SK-N-SH (cell line): ENCODE measurements at regions not wholly inside any gene's neighbourhood (a gene's known extent, or its start where the extent isn't known, plus 50 kb on each side); places are given as distances from the start of the nearest gene placed in this dataset.

Experiments
- CTCF ChIA-PET: fragments of 300-600, 350-600 bp; formaldehyde crosslinking; extraction: SDS; loops from one replicate; lab custom pipeline; 2021; lab: Yijun Ruan, JAX
- POLR2A ChIA-PET: fragments of 350-600 bp; sonication (Branson Sonifier 250); formaldehyde crosslinking; extraction: SDS; loops from one replicate; lab custom pipeline; 2020; ENCODE audit warnings: antibody characterized with exemption, inconsistent platforms; lab: Yijun Ruan, JAX
- DNase-seq: peaks from one replicate; pipeline ENCODE4 v3.0.0; 2012
- H2AFZ ChIP-seq: fragments of 200-600 bp; sonication (generic); 2 replicates; pipeline ENCODE4 v1.8.1; 2016; ENCODE audit warnings: antibody characterized with exemption, mild to moderate bottlenecking, low read depth
- H3F3A ChIP-seq: fragments of 200-600 bp; sonication (generic); replicated peaks from 2 replicates; pipeline ENCODE3; 2016; ENCODE audit warnings: antibody characterized with exemption, mild to moderate bottlenecking; ENCODE audit not compliant: insufficient read depth
- H3K27ac ChIP-seq, 2 experiments: fragments of 200-500 bp in 1 of 2; fragments of 200-600 bp in 1 of 2; sonication (Bioruptor generic) in 1 of 2; sonication (generic), shearing (Covaris generic) in 1 of 2; 2 replicates each; pipeline versions ENCODE4 v1.5.1 to v1.6.1; 2014 to 2016; ENCODE audit warnings: low read depth in 2 of 2, inconsistent platforms in 1 of 2, low read length in 1 of 2, mild to moderate bottlenecking in 1 of 2, mixed read lengths in 1 of 2
- H3K27me3 ChIP-seq: fragments of 200-600 bp; sonication (generic), shearing (Covaris generic); 2 replicates; pipeline ENCODE4 v1.6.1; 2016; ENCODE audit warnings: mixed run types; ENCODE audit not compliant: insufficient read depth
- H3K36me3 ChIP-seq, 2 experiments: fragments of 200-500 bp in 1 of 2; fragments of 200-600 bp in 1 of 2; sonication (Bioruptor generic) in 1 of 2; sonication (generic) in 1 of 2; replicated peaks in 1 of 2; 2 replicates each; pipeline versions ENCODE3 to v1.5.1; 2014 to 2016; ENCODE audit warnings: low read length in 1 of 2, mild to moderate bottlenecking in 1 of 2; ENCODE audit not compliant: insufficient read depth in 2 of 2, control insufficient read depth in 1 of 2
- H3K4me1 ChIP-seq, 2 experiments: fragments of 200-500 bp in 1 of 2; fragments of 200-600 bp in 1 of 2; sonication (Bioruptor generic) in 1 of 2; sonication (generic), shearing (Covaris generic) in 1 of 2; 2 replicates each; pipeline versions ENCODE4 v1.5.1 to v1.6.1; 2014 to 2016; ENCODE audit warnings: low read depth in 1 of 2, low read length in 1 of 2, mixed run types in 1 of 2; ENCODE audit not compliant: insufficient read depth in 2 of 2, control insufficient read depth in 1 of 2
- H3K4me2 ChIP-seq: fragments of 200-600 bp; sonication (generic), shearing (Covaris generic); 2 replicates; pipeline ENCODE4 v1.6.1; 2017; ENCODE audit warnings: mixed run types
- H3K4me3 ChIP-seq, 2 experiments: fragments of 200-500 bp in 1 of 2; fragments of 200-600 bp in 1 of 2; sonication (Bioruptor generic) in 1 of 2; sonication (generic), shearing (Covaris generic) in 1 of 2; 2 replicates each; pipeline versions ENCODE4 v1.5.1 to v1.8.1; 2014 to 2016; ENCODE audit warnings: low read depth in 2 of 2, inconsistent platforms in 1 of 2, low read length in 1 of 2, mild to moderate bottlenecking in 1 of 2, mixed read lengths in 1 of 2, moderate library complexity in 1 of 2
- H3K79me2 ChIP-seq: fragments of 200-600 bp; sonication (generic); 2 replicates; pipeline ENCODE4 v1.8.1; 2017; ENCODE audit warnings: mild to moderate bottlenecking; ENCODE audit not compliant: insufficient read depth
- H3K9ac ChIP-seq: fragments of 200-600 bp; sonication (generic); 2 replicates; pipeline ENCODE4 v1.6.1; 2017; ENCODE audit warnings: mixed run types
- H3K9me2 ChIP-seq: fragments of 200-600 bp; sonication (generic); 2 replicates; pipeline ENCODE4 v1.6.1; 2017; ENCODE audit warnings: mixed run types
- H3K9me3 ChIP-seq: fragments of 200-600 bp; sonication (generic); 2 replicates; pipeline ENCODE4 v1.6.1; 2017; ENCODE audit warnings: mixed run types, mild to moderate bottlenecking, moderate library complexity
- H4K20me1 ChIP-seq: fragments of 200-600 bp; sonication (generic); 2 replicates; pipeline ENCODE4 v1.6.1; 2017; ENCODE audit warnings: mild to moderate bottlenecking, mixed run types; ENCODE audit not compliant: insufficient read depth
- CHD2 ChIP-seq: fragments of 150-350 bp; IDR thresholded peaks from 2 replicates; pipeline ENCODE4 v1.6.1; 2018; ENCODE audit warnings: low read length; ENCODE audit not compliant: partially characterized antibody
- ELF1 ChIP-seq: IDR thresholded peaks from 2 replicates; pipeline ENCODE4 v1.4.0; 2012
- EP300 ChIP-seq, 2 experiments: IDR thresholded peaks; 2 replicates each; pipeline versions ENCODE4 v1.4.0 to v1.6.1; 2012; ENCODE audit warnings: borderline replicate concordance in 1 of 2, low read depth in 1 of 2, low read length in 1 of 2
- EZH2phosphoT487 ChIP-seq: fragments of 200-600 bp; sonication (generic); IDR thresholded peaks from 2 replicates; pipeline ENCODE4 v1.6.1; 2017; ENCODE audit warnings: low read depth, mixed run types, mild to moderate bottlenecking, antibody characterized with exemption, moderate library complexity, borderline replicate concordance
- FOSL2 ChIP-seq: IDR thresholded peaks from 2 replicates; pipeline ENCODE4 v1.4.0; 2012; ENCODE audit warnings: low read depth, mild to moderate bottlenecking, moderate library complexity, borderline replicate concordance
- FOXJ3 ChIP-seq: sonication (generic); formaldehyde crosslinking; IDR thresholded peaks from 2 replicates; pipeline ENCODE4 v1.5.1; 2020; ENCODE audit warnings: mild to moderate bottlenecking, missing genetic modification reagents
- FOXM1 ChIP-seq: IDR thresholded peaks from 2 replicates; pipeline ENCODE4 v1.4.0; 2012; ENCODE audit warnings: low read depth, mild to moderate bottlenecking
- GABPA ChIP-seq: IDR thresholded peaks from 2 replicates; pipeline ENCODE4 v1.4.0; 2012; ENCODE audit warnings: low read depth, mild to moderate bottlenecking
- GATA2 ChIP-seq: sonication (generic); formaldehyde crosslinking; IDR thresholded peaks from 2 replicates; pipeline ENCODE4 v1.5.0; 2020; ENCODE audit warnings: mild to moderate bottlenecking, missing genetic modification reagents
- JUND ChIP-seq: IDR thresholded peaks from 2 replicates; pipeline ENCODE4 v1.4.0; 2012
- MEF2A ChIP-seq: IDR thresholded peaks from 2 replicates; pipeline ENCODE4 v1.4.0; 2012; ENCODE audit warnings: low read depth, borderline replicate concordance
- NFIC ChIP-seq: IDR thresholded peaks from 2 replicates; pipeline ENCODE4 v1.4.0; 2012; ENCODE audit warnings: borderline replicate concordance
- NRF1 ChIP-seq: IDR thresholded peaks from 2 replicates; pipeline ENCODE4 v1.6.1; 2012; ENCODE audit warnings: low read depth, mild to moderate bottlenecking, low read length
- POLR2AphosphoS5 ChIP-seq: IDR thresholded peaks from 2 replicates; pipeline ENCODE4 v1.6.1; 2012; ENCODE audit warnings: low read depth, low read length
- RAD21 ChIP-seq: IDR thresholded peaks from 2 replicates; pipeline ENCODE4 v1.6.1; 2012; ENCODE audit warnings: mild to moderate bottlenecking, low read length
- RFX5 ChIP-seq: IDR thresholded peaks from 2 replicates; pipeline ENCODE4 v1.6.1; 2012; ENCODE audit warnings: mild to moderate bottlenecking, improper control_type of control experiment, low read length
- RXRA ChIP-seq: IDR thresholded peaks from 2 replicates; pipeline ENCODE4 v1.4.0; 2012; ENCODE audit warnings: low read depth, mild to moderate bottlenecking, borderline replicate concordance
- SMC3 ChIP-seq: IDR thresholded peaks from 2 replicates; pipeline ENCODE4 v1.6.1; 2012; ENCODE audit warnings: low read depth, low read length, improper control_type of control experiment
- TAF1 ChIP-seq: IDR thresholded peaks from 2 replicates; pipeline ENCODE4 v1.6.1; 2012; ENCODE audit warnings: low read depth, mild to moderate bottlenecking, low read length, moderate library complexity, borderline replicate concordance
- TCF12 ChIP-seq: IDR thresholded peaks from 2 replicates; pipeline ENCODE4 v1.4.0; 2012
- YY1 ChIP-seq: IDR thresholded peaks from 2 replicates; pipeline ENCODE4 v1.4.0; 2012; ENCODE audit warnings: low read depth, mild to moderate bottlenecking
- WGBS: methylation state at CpG from one replicate; pipeline ENCODE4 v1.1.6; 2017; ENCODE audit warnings: low lambda C conversion rate; 5-methylcytosine and 5-hydroxymethylcytosine counted together
- TF ChIP-seq, protein P1 (sequence below): IDR thresholded peaks from 2 replicates; pipeline ENCODE4 v1.6.1; 2012; ENCODE audit warnings: mild to moderate bottlenecking, low read depth, low read length, moderate library complexity
- TF ChIP-seq, protein P2 (sequence below): IDR thresholded peaks from 2 replicates; pipeline ENCODE4; 2012
- TF ChIP-seq, protein P3 (sequence below): fragments of 200-600 bp; sonication (generic); IDR thresholded peaks from 2 replicates; pipeline ENCODE4 v1.6.1; 2017; ENCODE audit warnings: antibody characterized with exemption, mild to moderate bottlenecking, moderate library complexity
- TF ChIP-seq, protein P4 (sequence below): IDR thresholded peaks from 2 replicates; pipeline ENCODE4 v1.4.0; 2012; ENCODE audit warnings: low read depth

DNA sequence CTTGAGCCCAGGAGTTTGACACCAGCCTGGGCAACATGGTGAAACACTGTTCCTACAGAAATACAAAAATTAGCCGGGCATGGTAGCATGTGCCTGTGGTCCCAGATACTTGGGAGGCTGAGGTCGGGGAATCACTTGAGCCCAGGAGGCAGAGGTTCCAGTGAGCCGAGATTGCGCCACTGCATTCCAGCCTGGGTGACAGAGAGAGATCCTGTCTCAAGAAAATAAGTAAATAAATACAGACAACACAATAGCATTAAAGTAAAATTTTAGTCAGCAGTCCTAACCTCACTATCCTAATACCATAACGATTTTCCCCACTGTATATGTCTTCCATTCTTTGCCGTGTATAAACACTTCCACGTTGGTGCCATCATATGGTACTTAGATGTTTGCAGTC lies 83.0 kb upstream of the MBOAT2 start:
- no peak for DNase-seq
- CTCF ChIA-PET = interaction anchor here (1.2 to 1.7 kb wide), 2 partner anchors 9 to 11 kb away, joined by 4 to 5 read pairs; no protein-coding TSS in a partner anchor
- peaks cover 3% of the 10 kb centered on the region; the same call in 1 of the 2 replicates for H3K9me3 ChIP-seq
- H4K20me1 ChIP-seq = no peaks in the 10 kb centered on the region
- H2AFZ ChIP-seq = peak overlapping the region; percentile 88
- peaks cover 0 to 28% of the 10 kb centered on the region in 2 experiments; a peak in 1 of 4 replicates for H3K4me1 ChIP-seq
- no peak overlapping the region; a peak in 1 of 4 replicates for H3K4me3 ChIP-seq
- H3K36me3 ChIP-seq = no peaks in the 10 kb centered on the region
- peak overlapping the region; percentile 21; the same call in 1 of the 2 replicates for H3K9ac ChIP-seq
- H3K79me2 ChIP-seq = no peaks in the 10 kb centered on the region
- H3K27ac ChIP-seq = peak overlapping the region in 1 of 2 experiments; percentile 60; a peak in 2 of 4 replicates
- H3K4me2 ChIP-seq = peak overlapping the region; percentile 12
- POLR2A ChIA-PET = no interaction called here
- peaks cover 42% of the 10 kb centered on the region for H3F3A ChIP-seq
- TF ChIP-seq TCF12 = no peak
- TF ChIP-seq, protein P1, sequence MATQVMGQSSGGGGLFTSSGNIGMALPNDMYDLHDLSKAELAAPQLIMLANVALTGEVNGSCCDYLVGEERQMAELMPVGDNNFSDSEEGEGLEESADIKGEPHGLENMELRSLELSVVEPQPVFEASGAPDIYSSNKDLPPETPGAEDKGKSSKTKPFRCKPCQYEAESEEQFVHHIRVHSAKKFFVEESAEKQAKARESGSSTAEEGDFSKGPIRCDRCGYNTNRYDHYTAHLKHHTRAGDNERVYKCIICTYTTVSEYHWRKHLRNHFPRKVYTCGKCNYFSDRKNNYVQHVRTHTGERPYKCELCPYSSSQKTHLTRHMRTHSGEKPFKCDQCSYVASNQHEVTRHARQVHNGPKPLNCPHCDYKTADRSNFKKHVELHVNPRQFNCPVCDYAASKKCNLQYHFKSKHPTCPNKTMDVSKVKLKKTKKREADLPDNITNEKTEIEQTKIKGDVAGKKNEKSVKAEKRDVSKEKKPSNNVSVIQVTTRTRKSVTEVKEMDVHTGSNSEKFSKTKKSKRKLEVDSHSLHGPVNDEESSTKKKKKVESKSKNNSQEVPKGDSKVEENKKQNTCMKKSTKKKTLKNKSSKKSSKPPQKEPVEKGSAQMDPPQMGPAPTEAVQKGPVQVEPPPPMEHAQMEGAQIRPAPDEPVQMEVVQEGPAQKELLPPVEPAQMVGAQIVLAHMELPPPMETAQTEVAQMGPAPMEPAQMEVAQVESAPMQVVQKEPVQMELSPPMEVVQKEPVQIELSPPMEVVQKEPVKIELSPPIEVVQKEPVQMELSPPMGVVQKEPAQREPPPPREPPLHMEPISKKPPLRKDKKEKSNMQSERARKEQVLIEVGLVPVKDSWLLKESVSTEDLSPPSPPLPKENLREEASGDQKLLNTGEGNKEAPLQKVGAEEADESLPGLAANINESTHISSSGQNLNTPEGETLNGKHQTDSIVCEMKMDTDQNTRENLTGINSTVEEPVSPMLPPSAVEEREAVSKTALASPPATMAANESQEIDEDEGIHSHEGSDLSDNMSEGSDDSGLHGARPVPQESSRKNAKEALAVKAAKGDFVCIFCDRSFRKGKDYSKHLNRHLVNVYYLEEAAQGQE = no peak
- TF ChIP-seq CHD2 = no peak
- TF ChIP-seq JUND = no peak
- no peak for TF ChIP-seq RXRA
- no peak for TF ChIP-seq GATA2
- no peak for TF ChIP-seq FOSL2
- TF ChIP-seq EZH2phosphoT487 = no peak
- TF ChIP-seq SMC3 = no peak
- no peak for TF ChIP-seq POLR2AphosphoS5
- no peak for TF ChIP-seq EP300 (IDR thresholded peaks at IDR 0.05; ENCODE audit: borderline replicate concordance in 1 of 2, low read depth in 1 of 2, low read length in 1 of 2)
- no peak for TF ChIP-seq RAD21
- TF ChIP-seq MEF2A = no peak
- TF ChIP-seq GABPA = no peak
- TF ChIP-seq, all 33 proteins: peak for 0
- Histone ChIP-seq H3K27me3 (no peaks in the 10 kb centered on the region), H3K9me2 (no peaks in the 10 kb centered on the region)
- 89% methylated on average over 7 of the region's 7 CpGs for WGBS

DNA sequence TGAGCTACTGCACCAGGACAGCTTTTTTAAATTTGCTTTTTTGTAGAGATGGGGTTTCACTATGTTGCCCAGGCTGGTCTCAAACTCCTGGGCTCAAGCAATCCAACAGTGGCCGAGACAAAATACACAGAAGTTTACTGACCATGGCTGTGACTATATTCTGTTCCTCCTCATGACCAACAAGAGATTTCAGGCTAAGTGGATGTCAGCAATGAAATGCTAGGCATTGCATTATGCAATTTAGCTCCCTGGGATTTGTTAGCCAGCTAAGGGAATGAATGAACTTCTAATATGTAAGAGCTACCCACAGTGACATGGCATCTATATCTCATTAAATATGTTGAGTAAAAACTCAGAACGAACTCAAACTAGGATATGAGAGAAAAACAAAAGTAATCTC lies 81.9 kb upstream of the MBOAT2 start:
- DNase-seq = no peak
- Histone ChIP-seq H3K36me3 (no peaks in the 10 kb centered on the region), H3K9me3 (peaks cover 3% of the 10 kb centered on the region; the same call in 1 of the 2 replicates), H3K27me3 (no peaks in the 10 kb centered on the region), H3K27ac (no peak overlapping the region), H3K4me3 (no peak overlapping the region), H3K9me2 (no peaks in the 10 kb centered on the region), H3K4me1 (peaks cover 0 to 28% of the 10 kb centered on the region in 2 experiments; a peak in 1 of 4 replicates), H3K79me2 (no peaks in the 10 kb centered on the region), H3K9ac (no peak overlapping the region), H3F3A (peaks cover 35% of the 10 kb centered on the region), H4K20me1 (no peaks in the 10 kb centered on the region), H3K4me2 (peak overlapping the region; percentile 12; the same call in 1 of the 2 replicates), H2AFZ (no peak overlapping the region; the same call in 1 of the 2 replicates)
- ChIA-PET POLR2A (no interaction called here), CTCF (interaction anchor here (1.2 kb wide), 1 partner anchor 10 kb away, joined by 4 read pairs; no protein-coding TSS in a partner anchor)
- 99% methylated on average over 2 of the region's 2 CpGs for WGBS
- no peak for TF ChIP-seq POLR2AphosphoS5
- TF ChIP-seq TAF1 = no peak
- TF ChIP-seq, protein P2, sequence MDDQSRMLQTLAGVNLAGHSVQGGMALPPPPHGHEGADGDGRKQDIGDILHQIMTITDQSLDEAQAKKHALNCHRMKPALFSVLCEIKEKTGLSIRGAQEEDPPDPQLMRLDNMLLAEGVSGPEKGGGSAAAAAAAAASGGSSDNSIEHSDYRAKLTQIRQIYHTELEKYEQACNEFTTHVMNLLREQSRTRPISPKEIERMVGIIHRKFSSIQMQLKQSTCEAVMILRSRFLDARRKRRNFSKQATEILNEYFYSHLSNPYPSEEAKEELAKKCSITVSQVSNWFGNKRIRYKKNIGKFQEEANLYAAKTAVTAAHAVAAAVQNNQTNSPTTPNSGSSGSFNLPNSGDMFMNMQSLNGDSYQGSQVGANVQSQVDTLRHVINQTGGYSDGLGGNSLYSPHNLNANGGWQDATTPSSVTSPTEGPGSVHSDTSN = no peak
- TF ChIP-seq ELF1 = no peak
- no peak for TF ChIP-seq RFX5
- no peak for TF ChIP-seq FOXJ3
- TF ChIP-seq, protein P3, sequence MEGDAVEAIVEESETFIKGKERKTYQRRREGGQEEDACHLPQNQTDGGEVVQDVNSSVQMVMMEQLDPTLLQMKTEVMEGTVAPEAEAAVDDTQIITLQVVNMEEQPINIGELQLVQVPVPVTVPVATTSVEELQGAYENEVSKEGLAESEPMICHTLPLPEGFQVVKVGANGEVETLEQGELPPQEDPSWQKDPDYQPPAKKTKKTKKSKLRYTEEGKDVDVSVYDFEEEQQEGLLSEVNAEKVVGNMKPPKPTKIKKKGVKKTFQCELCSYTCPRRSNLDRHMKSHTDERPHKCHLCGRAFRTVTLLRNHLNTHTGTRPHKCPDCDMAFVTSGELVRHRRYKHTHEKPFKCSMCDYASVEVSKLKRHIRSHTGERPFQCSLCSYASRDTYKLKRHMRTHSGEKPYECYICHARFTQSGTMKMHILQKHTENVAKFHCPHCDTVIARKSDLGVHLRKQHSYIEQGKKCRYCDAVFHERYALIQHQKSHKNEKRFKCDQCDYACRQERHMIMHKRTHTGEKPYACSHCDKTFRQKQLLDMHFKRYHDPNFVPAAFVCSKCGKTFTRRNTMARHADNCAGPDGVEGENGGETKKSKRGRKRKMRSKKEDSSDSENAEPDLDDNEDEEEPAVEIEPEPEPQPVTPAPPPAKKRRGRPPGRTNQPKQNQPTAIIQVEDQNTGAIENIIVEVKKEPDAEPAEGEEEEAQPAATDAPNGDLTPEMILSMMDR = no peak
- TF ChIP-seq NFIC = no peak
- TF ChIP-seq YY1 = no peak
- TF ChIP-seq, protein P4, sequence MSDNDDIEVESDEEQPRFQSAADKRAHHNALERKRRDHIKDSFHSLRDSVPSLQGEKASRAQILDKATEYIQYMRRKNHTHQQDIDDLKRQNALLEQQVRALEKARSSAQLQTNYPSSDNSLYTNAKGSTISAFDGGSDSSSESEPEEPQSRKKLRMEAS = no peak
- no peak for TF ChIP-seq NRF1
- TF ChIP-seq GATA2 = no peak
- TF ChIP-seq FOSL2 = no peak
- TF ChIP-seq FOXM1 = no peak
- TF ChIP-seq EP300 (IDR thresholded peaks at IDR 0.05; ENCODE audit: borderline replicate concordance in 1 of 2, low read depth in 1 of 2, low read length in 1 of 2) = no peak
